Psoas muscle (tissue), 7 donors: ENCODE measurements at regions not wholly inside any gene's neighbourhood (a gene's known extent, or its start where the extent isn't known, plus 50 kb on each side); places are given as distances from the start of the nearest gene placed in this dataset.

Experiments used
- ATAC-seq, 4 donors: fragments of 200-7000 bp; cut with Tn5 transposase; one replicate each; pipeline ENCODE4 v1.9.1; 2020; ENCODE audit warnings: moderate library complexity in 3 of 4, mild to moderate bottlenecking in 2 of 4
- DNase-seq, 2 donors: peaks; one replicate each; pipeline ENCODE4 v3.0.0-alpha.2; 2020
- H3K27ac ChIP-seq: fragments of 200-600 bp; one replicate; pipeline ENCODE4 v1.8.0; 2022
- H3K27me3 ChIP-seq, 3 donors: fragments of 200-600 bp in 1 of 3; one replicate each; pipeline versions ENCODE4 v1.6.1 to v1.8.0; 2013 to 2022; ENCODE audit warnings: low read length in 2 of 3, mild to moderate bottlenecking in 2 of 3, moderate library complexity in 1 of 3; ENCODE audit not compliant: insufficient read depth in 3 of 3
- H3K36me3 ChIP-seq, 2 donors: fragments of 200-600 bp in 1 of 2; one replicate each; pipeline versions ENCODE4 v1.6.1 to v1.8.0; 2013 to 2022; ENCODE audit warnings: low read depth in 1 of 2, mild to moderate bottlenecking in 1 of 2, moderate library complexity in 1 of 2; ENCODE audit not compliant: insufficient read depth in 1 of 2
- H3K4me1 ChIP-seq: fragments of 200-600 bp; one replicate; pipeline ENCODE4 v1.8.0; 2022
- H3K4me3 ChIP-seq: fragments of 200-600 bp; one replicate; pipeline ENCODE4 v1.8.0; 2022; ENCODE audit warnings: mild to moderate bottlenecking
- H3K9me3 ChIP-seq: fragments of 200-600 bp; one replicate; pipeline ENCODE4 v1.8.0; 2022
- CTCF ChIP-seq: fragments of 200-600 bp; IDR thresholded peaks from one replicate; pipeline ENCODE4 v1.8.0; 2022; ENCODE audit warnings: antibody characterized with exemption
- WGBS, 3 donors: extraction: QIAGEN DNeasy Blood & Tissue Kit; methylation state at CpG; one replicate each; pipeline versions ENCODE4 v1.1.6 to v1.1.7; 2013; 5-methylcytosine and 5-hydroxymethylcytosine counted together
- intact Hi-C, 2 donors: fragments of 100-400 bp; cut with DNase I; formaldehyde crosslinking; loops; one replicate each; pipeline versions ENCODE4 v1.11.0 to v1.14.2; 2022
- donor health status: healthy with polysubstance abuse.
- donor health status: DM: no; HTN: no; CAD: no; lungs with moderate emphysema.
- donor health status: Bipolar disorder and iron deficiency.
- donor health status: healthy.
- donor health status: DM: yes; HTN: yes; CAD: no.
- donor health status: DM: no; HTN: no; CAD: no.
- donor health status: DM: yes; HTN: yes; CAD: no.

- Histone ChIP-seq H3K4me1 (peaks cover 30% of the 10 kb centered on the region), H3K4me3 (no peak overlapping the region), H3K27ac (no peak overlapping the region), H3K36me3 (no peaks in the 10 kb centered on the region), H3K9me3 (no peaks in the 10 kb centered on the region), H3K27me3 (no peaks in the 10 kb centered on the region)
- TF ChIP-seq CTCF: no peak
- DNase-seq (no peak), ATAC-seq (peak in 1 of 4 donors; percentile 40)
- intact Hi-C loops: no loop called here
- WGBS, 3 donors: 88 to 94% (median 91%) methylated on average over 1 of the region's 1 CpG
These were observed 148.0 kb upstream of the ANK3 start for GRCh38 chr10:60537697-60538096.

DNA sequence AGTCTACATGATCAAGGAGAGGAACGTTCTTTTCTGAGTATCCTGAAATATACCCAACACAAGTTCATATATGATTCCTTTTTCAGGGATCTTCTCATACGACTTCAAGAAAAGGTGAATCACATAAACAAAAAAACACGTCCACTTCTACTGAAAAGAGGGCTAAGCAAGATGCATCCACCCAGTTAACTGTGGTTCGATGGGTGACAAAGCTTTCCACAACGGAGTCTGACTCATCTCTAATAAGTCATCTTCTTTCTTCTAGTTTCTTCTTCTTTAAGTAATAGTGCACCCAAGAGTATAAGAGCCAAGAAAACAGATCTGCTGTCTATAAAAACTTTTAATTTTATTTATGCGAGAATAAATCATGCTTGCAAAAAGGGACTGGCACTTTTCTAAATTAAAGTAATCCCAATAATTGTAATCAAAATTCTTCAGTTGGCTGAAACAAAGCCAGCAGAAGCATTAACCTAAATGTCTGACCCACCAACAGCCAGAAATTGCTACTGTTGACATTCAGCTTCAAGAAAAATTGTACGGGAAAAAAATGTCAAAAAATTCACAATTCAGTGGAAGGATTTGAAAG lies 146.9 kb upstream of the ANK3 start:
- WGBS, 3 donors: 60 to 78% (median 63%) methylated on average over 7 of the region's 7 CpGs

DNA sequence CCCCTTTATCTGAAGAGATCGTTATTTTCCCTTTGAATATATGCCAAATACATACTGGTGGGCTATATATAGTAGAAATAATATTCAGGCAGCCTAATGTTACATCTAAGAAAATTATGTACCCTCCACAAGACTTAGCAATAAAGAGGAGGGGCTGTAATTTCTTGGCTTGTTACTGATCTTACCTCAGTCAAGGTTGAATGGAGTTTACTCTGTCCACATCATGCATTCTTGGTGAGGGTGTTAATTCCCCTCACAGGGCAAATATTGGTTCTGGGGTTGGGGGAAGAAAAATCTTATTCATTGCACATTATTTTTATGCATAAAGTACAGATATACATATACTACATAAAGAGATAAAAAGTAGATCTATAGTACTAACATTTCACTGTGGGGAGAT lies 145.8 kb upstream of the ANK3 start:
- no peak overlapping the region for H3K27ac ChIP-seq
- DNase-seq (no peak), ATAC-seq (no peak)
- peaks cover 31% of the 10 kb centered on the region for H3K4me1 ChIP-seq
- H3K4me3 ChIP-seq: no peak overlapping the region
- H3K36me3 ChIP-seq: no peaks in the 10 kb centered on the region
- no peaks in the 10 kb centered on the region for H3K9me3 ChIP-seq
- intact Hi-C loops: no loop called here
- TF ChIP-seq CTCF: no peak
- 28 to 46% (median 45%) methylated on average over 1 of the region's 1 CpG for WGBS, 3 donors
- no peaks in the 10 kb centered on the region for H3K27me3 ChIP-seq

More for the DNA sequence above, 146.9 kb upstream of the ANK3 start:
- peak in 1 of 4 donors; percentile 51 for ATAC-seq
- intact Hi-C loops: no loop called here
- DNase-seq: no peak
- H3K36me3 ChIP-seq: no peaks in the 10 kb centered on the region
- no peaks in the 10 kb centered on the region for H3K27me3 ChIP-seq
- H3K4me3 ChIP-seq: no peak overlapping the region
- no peaks in the 10 kb centered on the region for H3K9me3 ChIP-seq
- TF ChIP-seq CTCF: no peak
- H3K27ac ChIP-seq: no peak overlapping the region
- peaks cover 27% of the 10 kb centered on the region for H3K4me1 ChIP-seq

DNA sequence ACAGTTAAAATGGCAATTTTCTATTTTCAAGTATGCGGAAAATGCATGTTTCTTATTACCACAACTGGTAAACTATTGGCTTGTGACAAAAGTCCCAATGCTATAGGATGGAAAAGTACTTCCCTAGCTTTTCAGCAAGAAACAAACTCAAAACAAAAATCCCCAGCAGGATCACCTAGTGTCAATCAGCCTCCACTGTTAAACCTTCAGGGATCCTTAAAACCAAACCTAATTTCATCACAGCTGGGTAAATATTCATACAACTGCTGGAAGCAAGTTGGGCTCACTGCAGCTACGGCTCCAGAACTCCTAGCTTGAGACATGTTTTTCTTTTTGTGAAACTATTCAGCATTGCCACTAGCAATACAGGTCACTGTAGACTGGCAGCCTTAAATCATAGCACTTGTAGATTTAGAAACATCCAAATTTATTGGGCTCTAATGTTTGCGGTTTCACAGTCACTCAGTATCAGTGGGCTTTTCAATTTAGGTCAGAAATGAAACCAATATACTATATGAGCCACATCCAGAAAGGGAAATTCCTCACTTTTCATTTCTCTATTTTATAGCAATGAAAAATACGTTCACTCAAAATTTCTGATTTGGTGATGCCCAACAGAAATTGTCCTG lies 145.2 kb upstream of the ANK3 start:
- no peaks in the 10 kb centered on the region for H3K27me3 ChIP-seq
- no peaks in the 10 kb centered on the region for H3K9me3 ChIP-seq
- H3K4me3 ChIP-seq: no peak overlapping the region
- H3K36me3 ChIP-seq: no peaks in the 10 kb centered on the region
- TF ChIP-seq CTCF: no peak
- intact Hi-C loops: no loop called here
- H3K4me1 ChIP-seq: peaks cover 32% of the 10 kb centered on the region
- WGBS, 3 donors: 72 to 75% (median 75%) methylated on average over 4 of the region's 4 CpGs
- DNase-seq (no peak), ATAC-seq (no peak)
- no peak overlapping the region for H3K27ac ChIP-seq
